ENCODE measurements at regions not wholly inside any gene's neighbourhood (a gene's known extent, or its start where the extent isn't known, plus 50 kb on each side); places are given as distances from the start of the nearest gene placed in this dataset.
"Not testable (repeated sequence)": the region's sequence is repeated elsewhere in the genome, so short reads cannot be mapped to it uniquely, and the experiment has no call there.

- H3K4me3 ChIP-seq (ENCODE audit: low read depth, low read length): no peak overlapping the region
- no peak for TF ChIP-seq CTCF (IDR thresholded peaks at IDR 0.05; ENCODE audit: low read depth, low read length, missing control alignments)
- DNase-seq (ENCODE audit: low read depth): no peak
Observed at GRCh38 chrX:95733426-95733825, 951.2 kb upstream of the DIAPH2 start.

- H3K4me3 ChIP-seq (ENCODE audit: low read depth, low read length): no peak overlapping the region
- DNase-seq (ENCODE audit: low read depth): no peak
- no peak for TF ChIP-seq CTCF (IDR thresholded peaks at IDR 0.05; ENCODE audit: low read depth, low read length, missing control alignments)
Observed at GRCh38 chrX:95754411-95754810, 930.2 kb upstream of the DIAPH2 start.

- no peak for DNase-seq (ENCODE audit: low read depth)
- H3K4me3 ChIP-seq (ENCODE audit: low read depth, low read length): no peak overlapping the region
- TF ChIP-seq CTCF (IDR thresholded peaks at IDR 0.05; ENCODE audit: low read depth, low read length, missing control alignments): no peak
Observed at GRCh38 chrX:95760356-95760755, 924.3 kb upstream of the DIAPH2 start.

GRCh38 chrX:95762716-95763115 is 921.9 kb upstream of the DIAPH2 start:
- H3K4me3 ChIP-seq (ENCODE audit: low read depth, low read length): no peak overlapping the region
- DNase-seq (ENCODE audit: low read depth): no peak
- no peak for TF ChIP-seq CTCF (IDR thresholded peaks at IDR 0.05; ENCODE audit: low read depth, low read length, missing control alignments)

- no peak for DNase-seq (ENCODE audit: low read depth)
- H3K4me3 ChIP-seq (ENCODE audit: low read depth, low read length): no peak overlapping the region
- TF ChIP-seq CTCF (IDR thresholded peaks at IDR 0.05; ENCODE audit: low read depth, low read length, missing control alignments): peak; percentile 10
Observed at GRCh38 chrX:95764972-95765451, 919.6 kb upstream of the DIAPH2 start.

GRCh38 chrX:95771198-95771597 is 913.4 kb upstream of the DIAPH2 start:
- not testable (repeated sequence) for H3K4me3 ChIP-seq (ENCODE audit: low read depth, low read length); DNase-seq (ENCODE audit: low read depth)

GRCh38 chrX:95791876-95792275 is 892.8 kb upstream of the DIAPH2 start:
- TF ChIP-seq CTCF (IDR thresholded peaks at IDR 0.05; ENCODE audit: low read depth, low read length, missing control alignments): no peak
- no peak overlapping the region for H3K4me3 ChIP-seq (ENCODE audit: low read depth, low read length)
- DNase-seq (ENCODE audit: low read depth): no peak

Data from GM12864 (cell line).